ENCODE measurements at regions not wholly inside any gene's neighbourhood (a gene's known extent, or its start where the extent isn't known, plus 50 kb on each side); places are given as distances from the start of the nearest gene placed in this dataset.

DNA sequence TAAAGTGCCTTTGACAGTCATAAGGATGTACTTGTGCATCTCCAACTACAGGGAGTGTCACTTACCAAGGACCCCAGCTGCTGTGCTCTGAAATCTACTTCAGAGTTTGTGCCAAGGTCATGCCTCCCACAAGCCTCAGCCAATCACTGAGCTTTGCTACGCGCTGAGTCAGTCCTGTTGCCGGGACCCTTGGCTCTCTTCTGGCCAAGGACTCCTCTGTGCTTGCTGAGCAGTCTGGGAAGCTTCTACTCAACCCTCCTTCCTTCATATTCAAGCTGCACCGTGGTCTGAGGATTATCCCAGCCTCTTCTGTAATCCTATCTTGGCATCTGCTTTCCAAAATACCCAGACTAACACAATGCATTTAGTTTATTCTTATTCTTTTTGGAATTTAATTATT, 398.9 kb upstream of the FANCL start:
- Mint-ChIP-seq H3K4me1 (no peaks in the 10 kb centered on the region), H3K27ac (no peak overlapping the region), H3K36me3 (ENCODE audit: low read depth) (no peaks in the 10 kb centered on the region), H3K9me3 (ENCODE audit: low read depth) (no peaks in the 10 kb centered on the region), H3K4me3 (no peak overlapping the region), H3K27me3 (no peaks in the 10 kb centered on the region)
- DNase-seq (no peak), ATAC-seq (no peak)
- intact Hi-C loops (cut with DNase I, micrococcal nuclease), result no loop called here
- POLR2A ChIA-PET, result no interaction called here
- CTCF ChIA-PET, result interaction anchor here (0.6 to 1.1 kb wide), 2 partner anchors 13 to 69 kb away, joined by 3 read pairs; no protein-coding TSS in a partner anchor

DNA sequence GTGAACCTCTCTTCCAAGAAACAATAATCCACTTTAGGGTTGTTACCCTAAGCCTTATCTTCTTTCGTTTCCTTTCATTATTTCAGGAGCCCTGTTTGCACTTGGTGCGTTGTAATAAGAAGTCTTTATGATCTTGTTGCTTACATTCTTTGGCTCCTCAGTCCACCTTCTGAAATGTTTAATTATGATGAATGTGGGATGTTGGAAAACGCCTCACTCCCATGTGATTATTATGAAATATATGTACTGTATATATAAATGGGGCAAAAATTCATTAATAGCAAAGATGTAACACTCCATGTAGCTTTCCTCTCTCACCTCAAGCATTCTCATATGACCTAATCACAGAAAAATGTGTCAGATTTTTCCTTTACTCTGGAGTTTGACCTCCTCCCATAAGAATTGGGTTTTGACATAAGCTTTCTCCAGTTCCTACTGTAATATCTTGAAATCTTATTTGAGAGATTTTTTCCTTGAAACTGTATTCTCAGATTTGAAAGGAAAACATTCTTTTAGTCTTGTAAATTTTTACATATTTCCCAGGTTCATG, 397.2 kb upstream of the FANCL start:
- Mint-ChIP-seq H3K27me3 (no peaks in the 10 kb centered on the region), H3K27ac (no peak overlapping the region), H3K4me3 (no peak overlapping the region), H3K4me1 (no peaks in the 10 kb centered on the region), H3K9me3 (ENCODE audit: low read depth) (no peaks in the 10 kb centered on the region), H3K36me3 (ENCODE audit: low read depth) (no peaks in the 10 kb centered on the region)
- ChIA-PET POLR2A (no interaction called here), CTCF (no interaction called here)
- ATAC-seq (no peak), DNase-seq (no peak)
- intact Hi-C loops (cut with DNase I, micrococcal nuclease), result no loop called here

DNA sequence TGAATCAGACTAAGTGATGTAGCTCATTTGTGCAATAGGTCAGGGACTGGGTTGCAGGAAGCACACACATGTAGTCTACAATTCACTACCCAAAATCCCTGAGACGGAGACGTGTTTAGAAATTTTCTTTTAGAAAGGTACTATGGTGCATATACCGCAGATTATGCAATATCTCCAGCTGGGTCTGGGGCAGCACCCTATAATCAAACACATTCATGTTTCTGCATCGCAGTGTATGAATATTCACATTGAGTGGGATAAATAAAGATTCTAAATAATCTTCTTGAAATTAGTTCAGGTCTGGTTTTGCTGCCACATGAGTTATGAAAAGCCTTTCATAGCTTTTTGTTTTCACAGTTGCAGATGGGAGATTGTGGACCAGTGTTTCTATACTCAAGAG, 395.7 kb upstream of the FANCL start:
- intact Hi-C loops (cut with DNase I, micrococcal nuclease), result no loop called here
- ATAC-seq (no peak), DNase-seq (no peak)
- Mint-ChIP-seq H3K4me3 (no peak overlapping the region), H3K4me1 (no peaks in the 10 kb centered on the region), H3K9me3 (ENCODE audit: low read depth) (no peaks in the 10 kb centered on the region), H3K36me3 (ENCODE audit: low read depth) (no peaks in the 10 kb centered on the region), H3K27me3 (no peaks in the 10 kb centered on the region), H3K27ac (no peak overlapping the region)
- POLR2A ChIA-PET, result no interaction called here
- CTCF ChIA-PET, result no interaction called here

- no peaks in the 10 kb centered on the region for H3K27me3 Mint-ChIP-seq
- no peak overlapping the region for H3K4me3 Mint-ChIP-seq
- ChIA-PET CTCF (no interaction called here), POLR2A (no interaction called here)
- no peaks in the 10 kb centered on the region for H3K4me1 Mint-ChIP-seq
- intact Hi-C loops (cut with DNase I, micrococcal nuclease), result no loop called here
- H3K36me3 Mint-ChIP-seq (ENCODE audit: low read depth), result no peaks in the 10 kb centered on the region
- ATAC-seq (no peak), DNase-seq (no peak)
- H3K27ac Mint-ChIP-seq, result no peak overlapping the region
- H3K9me3 Mint-ChIP-seq (ENCODE audit: low read depth), result no peaks in the 10 kb centered on the region
Observed at GRCh38 chr2:58635801-58636375, 394.8 kb upstream of the FANCL start.

DNA sequence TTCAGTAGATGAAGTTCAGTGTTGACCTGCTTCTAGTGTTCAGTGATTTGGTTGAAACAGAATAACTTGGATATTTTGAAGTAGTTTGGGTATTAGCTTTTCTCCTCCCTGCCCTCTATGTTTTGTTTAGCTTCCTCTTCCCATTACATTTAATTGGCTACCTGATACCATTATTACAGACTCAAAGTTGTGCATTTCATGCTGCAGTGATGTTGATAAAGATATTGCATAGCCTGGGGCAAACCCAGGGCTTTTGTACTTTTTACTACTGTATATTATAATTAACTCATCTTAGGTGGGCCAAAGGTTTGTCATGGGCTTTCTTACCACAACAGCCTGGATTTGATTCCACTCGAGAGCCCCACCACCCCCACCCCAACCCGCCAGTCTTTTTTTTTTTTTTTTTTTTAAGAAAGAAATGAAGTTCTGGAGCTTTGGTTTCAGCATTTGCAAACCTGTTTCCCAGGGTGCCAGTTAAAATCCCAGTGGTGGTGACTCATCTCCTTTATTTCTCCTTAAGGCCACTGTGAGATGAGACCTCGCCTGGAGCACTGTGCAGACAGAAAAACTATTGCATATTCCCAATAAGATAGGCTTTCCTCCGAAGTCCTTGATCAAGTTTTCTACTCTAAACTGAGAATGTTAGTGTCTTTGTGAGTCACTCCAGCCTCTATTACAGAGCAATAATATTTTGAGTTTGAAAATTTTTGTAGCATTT, 393.7 kb upstream of the FANCL start:
- intact Hi-C loops (cut with DNase I, micrococcal nuclease), result no loop called here
- DNase-seq (no peak), ATAC-seq (no peak)
- H3K27me3 Mint-ChIP-seq, result no peaks in the 10 kb centered on the region
- CTCF ChIA-PET, result no interaction called here
- no peaks in the 10 kb centered on the region for H3K4me1 Mint-ChIP-seq
- POLR2A ChIA-PET, result no interaction called here
- H3K9me3 Mint-ChIP-seq (ENCODE audit: low read depth), result no peaks in the 10 kb centered on the region
- H3K4me3 Mint-ChIP-seq, result no peak overlapping the region
- no peaks in the 10 kb centered on the region for H3K36me3 Mint-ChIP-seq (ENCODE audit: low read depth)
- no peak overlapping the region for H3K27ac Mint-ChIP-seq

DNA sequence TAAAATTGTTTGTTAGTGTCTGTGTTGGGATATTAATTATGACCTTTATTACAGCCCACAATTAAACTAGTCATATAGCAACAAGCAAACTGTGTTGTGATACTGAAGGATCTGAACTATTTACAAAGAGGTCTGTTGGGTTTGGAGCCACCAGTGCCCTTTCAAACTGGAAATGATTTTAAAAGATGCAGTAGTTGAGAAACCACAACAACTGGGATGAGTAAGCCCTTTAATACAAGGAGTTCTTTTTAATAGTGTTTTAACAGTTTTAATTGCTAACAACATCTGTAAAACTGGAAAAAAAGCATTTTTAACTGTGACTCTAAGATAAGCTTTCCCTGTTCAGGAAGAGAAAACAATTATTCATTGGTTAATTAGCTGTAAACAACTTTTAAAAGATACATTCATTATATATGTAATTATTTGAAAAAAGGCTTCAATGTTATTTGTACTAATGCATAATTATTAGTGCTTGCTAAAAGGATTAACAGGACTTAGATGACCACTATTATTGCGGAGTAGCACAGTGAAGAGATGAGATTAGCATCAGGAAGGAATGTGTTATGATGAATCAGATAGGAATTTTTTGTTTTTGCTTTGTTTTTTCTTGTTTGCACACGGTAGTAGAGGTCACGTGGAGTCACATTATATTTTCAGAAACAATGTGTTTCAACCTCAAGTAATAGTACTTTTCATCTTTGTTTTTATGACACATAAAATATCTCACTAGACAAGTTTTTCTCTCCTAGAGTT, 392.7 kb upstream of the FANCL start:
- Mint-ChIP-seq H3K36me3 (ENCODE audit: low read depth) (no peaks in the 10 kb centered on the region), H3K4me3 (no peak overlapping the region), H3K9me3 (ENCODE audit: low read depth) (no peaks in the 10 kb centered on the region), H3K27ac (no peak overlapping the region), H3K4me1 (no peaks in the 10 kb centered on the region), H3K27me3 (no peaks in the 10 kb centered on the region)
- CTCF ChIA-PET, result no interaction called here
- ATAC-seq (no peak), DNase-seq (no peak)
- POLR2A ChIA-PET, result no interaction called here
- intact Hi-C loops (cut with DNase I, micrococcal nuclease), result no loop called here

- intact Hi-C loops (cut with DNase I, micrococcal nuclease), result no loop called here
- Mint-ChIP-seq H3K36me3 (ENCODE audit: low read depth) (no peaks in the 10 kb centered on the region), H3K9me3 (ENCODE audit: low read depth) (no peaks in the 10 kb centered on the region), H3K27me3 (no peaks in the 10 kb centered on the region), H3K4me1 (no peaks in the 10 kb centered on the region), H3K27ac (no peak overlapping the region), H3K4me3 (no peak overlapping the region)
- CTCF ChIA-PET, result no interaction called here
- POLR2A ChIA-PET, result no interaction called here
- no peak for ATAC-seq
- no peak for DNase-seq
Observed at GRCh38 chr2:58631986-58632385, 390.9 kb upstream of the FANCL start.

DNA sequence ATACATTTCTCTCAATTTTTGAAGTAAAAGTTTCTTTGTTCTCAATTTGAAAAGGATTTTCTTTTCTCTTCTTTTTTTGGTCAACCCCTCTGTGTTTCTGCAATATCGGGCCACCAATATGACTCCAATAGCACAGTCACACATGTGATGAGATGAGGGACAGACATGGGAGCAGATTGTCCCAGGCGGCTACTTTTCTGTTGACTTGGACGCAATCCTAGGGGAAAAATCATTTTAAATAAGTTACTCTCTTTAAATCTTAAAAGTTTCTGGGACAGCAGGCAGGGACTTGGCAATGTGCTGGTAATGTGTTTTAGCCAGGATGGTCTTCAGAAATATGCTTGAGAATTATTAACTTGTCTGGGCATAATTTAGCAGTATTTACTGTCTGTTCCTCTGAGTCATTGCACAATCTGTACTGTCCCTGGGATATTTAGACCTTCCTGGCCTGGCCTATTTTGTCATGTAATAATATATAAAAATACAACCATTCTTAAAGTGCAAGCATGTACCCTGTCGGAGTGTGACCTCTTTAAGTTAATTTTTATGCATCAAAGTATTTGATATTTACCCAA, 388.5 kb upstream of the FANCL start:
- no peaks in the 10 kb centered on the region for H3K4me1 Mint-ChIP-seq
- H3K9me3 Mint-ChIP-seq (ENCODE audit: low read depth), result no peaks in the 10 kb centered on the region
- no peak overlapping the region for H3K4me3 Mint-ChIP-seq
- DNase-seq, result no peak
- no peak for ATAC-seq
- no peak overlapping the region for H3K27ac Mint-ChIP-seq
- intact Hi-C loops (cut with DNase I, micrococcal nuclease), result no loop called here
- H3K36me3 Mint-ChIP-seq (ENCODE audit: low read depth), result no peaks in the 10 kb centered on the region
- ChIA-PET POLR2A (no interaction called here), CTCF (no interaction called here)
- no peaks in the 10 kb centered on the region for H3K27me3 Mint-ChIP-seq

- no peaks in the 10 kb centered on the region for H3K27me3 Mint-ChIP-seq
- DNase-seq, result no peak
- H3K9me3 Mint-ChIP-seq (ENCODE audit: low read depth), result no peaks in the 10 kb centered on the region
- POLR2A ChIA-PET, result no interaction called here
- CTCF ChIA-PET, result no interaction called here
- no peak for ATAC-seq
- H3K27ac Mint-ChIP-seq, result no peak overlapping the region
- no peaks in the 10 kb centered on the region for H3K4me1 Mint-ChIP-seq
- intact Hi-C loops (cut with DNase I, micrococcal nuclease), result no loop called here
- H3K4me3 Mint-ChIP-seq, result no peak overlapping the region
- no peaks in the 10 kb centered on the region for H3K36me3 Mint-ChIP-seq (ENCODE audit: low read depth)
Observed at GRCh38 chr2:58620896-58621295, 379.8 kb upstream of the FANCL start.

DNA sequence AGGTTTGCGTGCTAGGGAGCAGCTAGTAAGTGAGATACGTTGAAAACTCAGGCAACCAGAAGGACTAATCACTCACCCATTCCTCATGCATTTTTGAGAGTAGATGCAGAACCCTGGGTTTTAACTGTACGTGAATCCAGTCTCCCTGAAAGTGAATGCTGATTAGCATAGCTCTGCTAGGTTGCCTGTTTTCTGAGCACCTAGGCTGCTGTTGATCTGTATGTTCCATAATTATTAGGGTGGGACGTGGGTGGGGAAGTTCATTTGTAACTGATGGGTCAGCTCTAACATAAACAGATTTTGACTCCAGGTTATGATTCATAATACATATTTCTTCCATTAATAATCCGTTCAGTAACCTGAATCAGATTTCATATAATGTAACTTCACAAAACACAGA, 379.0 kb upstream of the FANCL start:
- Mint-ChIP-seq H3K27me3 (peaks cover 2% of the 10 kb centered on the region), H3K4me3 (no peak overlapping the region), H3K36me3 (ENCODE audit: low read depth) (no peaks in the 10 kb centered on the region), H3K4me1 (no peaks in the 10 kb centered on the region), H3K27ac (no peak overlapping the region), H3K9me3 (ENCODE audit: low read depth) (no peaks in the 10 kb centered on the region)
- CTCF ChIA-PET, result no interaction called here
- intact Hi-C loops (cut with DNase I, micrococcal nuclease), result no loop called here
- POLR2A ChIA-PET, result no interaction called here
- DNase-seq (no peak), ATAC-seq (no peak)

GRCh38 chr2:58616961-58617360, 375.8 kb upstream of the FANCL start:
- no peak for DNase-seq
- ChIA-PET POLR2A (no interaction called here), CTCF (no interaction called here)
- Mint-ChIP-seq H3K27ac (no peak overlapping the region), H3K9me3 (ENCODE audit: low read depth) (no peaks in the 10 kb centered on the region), H3K36me3 (ENCODE audit: low read depth) (no peaks in the 10 kb centered on the region), H3K27me3 (peaks cover 2% of the 10 kb centered on the region), H3K4me1 (no peaks in the 10 kb centered on the region), H3K4me3 (no peak overlapping the region)
- ATAC-seq, result no peak
- intact Hi-C loops (cut with DNase I, micrococcal nuclease), result no loop called here

DNA sequence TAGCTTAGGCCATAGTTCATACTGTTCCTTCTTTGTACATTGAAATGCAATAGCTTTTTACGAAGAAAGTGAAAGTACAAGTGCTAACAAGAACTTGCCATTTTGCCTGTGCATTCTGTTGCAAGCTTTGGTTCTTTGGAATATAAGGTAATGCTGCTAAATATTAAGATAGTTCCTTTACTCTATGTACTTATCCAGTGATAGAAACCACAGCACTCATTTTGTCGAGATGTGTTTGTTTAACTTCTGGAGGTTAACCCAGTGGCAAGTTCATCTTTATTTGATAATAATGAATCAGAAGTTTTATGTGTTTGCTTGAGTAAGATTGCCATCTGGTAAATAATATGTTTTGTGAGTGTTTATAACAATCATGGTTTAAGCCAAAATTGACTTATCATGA, 373.1 kb upstream of the FANCL start:
- ATAC-seq (no peak), DNase-seq (no peak)
- Mint-ChIP-seq H3K9me3 (ENCODE audit: low read depth) (no peaks in the 10 kb centered on the region), H3K4me1 (no peaks in the 10 kb centered on the region), H3K4me3 (no peak overlapping the region), H3K27me3 (peaks cover 2% of the 10 kb centered on the region), H3K36me3 (ENCODE audit: low read depth) (no peaks in the 10 kb centered on the region), H3K27ac (no peak overlapping the region)
- intact Hi-C loops (cut with DNase I, micrococcal nuclease), result no loop called here
- POLR2A ChIA-PET, result no interaction called here
- CTCF ChIA-PET, result no interaction called here
